Erythroblast (primary cell): ENCODE measurements at regions not wholly inside any gene's neighbourhood (a gene's known extent, or its start where the extent isn't known, plus 50 kb on each side); places are given as distances from the start of the nearest gene placed in this dataset.

Experiments
- DNase-seq, 2 experiments: peaks; one replicate each; lab custom pipeline; 2025; lab: John Stamatoyannopoulos, UW
- GATA1 ChIP-seq: IDR thresholded peaks from 2 replicates; pipeline ENCODE4 v1.6.1; 2011; ENCODE audit warnings: low read depth, mild to moderate bottlenecking, control low read depth, low read length, moderate library complexity
- POLR2A ChIP-seq: IDR thresholded peaks from 2 replicates; pipeline ENCODE4 v1.6.1; 2011; ENCODE audit warnings: mild to moderate bottlenecking, low read length

GRCh38 chr2:56009758-56010458, 86.3 kb upstream of the EFEMP1 start:
- peak in 1 of 2 experiments; percentile 30 for DNase-seq
- no peak for TF ChIP-seq POLR2A
- no peak for TF ChIP-seq GATA1

DNA sequence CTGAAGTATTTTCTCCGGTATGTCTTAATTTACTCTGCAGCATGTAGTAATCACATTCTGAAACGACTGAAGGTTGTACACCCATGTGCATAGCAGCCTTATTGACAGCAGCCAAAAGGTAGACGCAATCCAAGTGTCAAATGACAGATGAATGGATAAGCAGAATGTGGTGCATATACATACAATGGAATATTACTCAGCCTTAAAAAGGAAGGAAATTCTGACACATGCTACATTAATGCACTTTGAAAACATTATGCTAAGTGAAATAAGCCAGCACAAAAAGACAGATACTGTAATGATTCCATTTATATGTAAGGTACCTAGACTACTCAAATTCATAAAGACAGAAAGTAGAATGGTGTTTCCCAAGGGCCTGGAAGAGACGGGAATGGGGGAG, 88.0 kb upstream of the EFEMP1 start:
- no peak for DNase-seq
- no peak for TF ChIP-seq GATA1
- no peak for TF ChIP-seq POLR2A

DNA sequence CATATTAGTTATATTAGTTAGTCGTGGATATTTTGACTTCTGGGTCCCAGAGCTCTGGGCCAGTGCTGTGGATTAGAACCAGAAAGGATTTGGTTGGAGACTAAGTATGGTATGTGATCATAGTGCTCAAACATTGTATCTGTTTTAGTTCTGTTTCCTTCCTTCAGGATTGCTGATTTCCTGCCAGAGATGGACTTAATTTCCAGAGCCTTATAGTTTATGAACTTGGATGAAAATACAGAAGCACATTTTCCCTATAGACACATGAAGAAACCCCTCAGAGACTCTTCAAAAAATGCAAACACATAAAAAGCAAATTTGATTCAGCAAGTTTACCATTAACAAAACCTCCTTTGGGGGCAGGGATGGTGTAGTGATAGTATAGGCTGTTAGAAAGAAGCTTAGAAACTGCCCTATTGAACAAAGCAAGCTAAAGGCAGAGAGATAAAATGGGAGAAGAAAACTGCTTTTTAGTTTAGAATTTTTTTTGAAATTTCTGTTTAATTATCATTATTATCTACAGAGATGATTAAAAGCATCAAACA, 88.7 kb upstream of the EFEMP1 start:
- TF ChIP-seq GATA1, result no peak
- no peak for TF ChIP-seq POLR2A
- DNase-seq, result no peak

- no peak for DNase-seq
- no peak for TF ChIP-seq GATA1
- no peak for TF ChIP-seq POLR2A
These were observed 89.9 kb upstream of the EFEMP1 start for GRCh38 chr2:56013475-56013874.

DNA sequence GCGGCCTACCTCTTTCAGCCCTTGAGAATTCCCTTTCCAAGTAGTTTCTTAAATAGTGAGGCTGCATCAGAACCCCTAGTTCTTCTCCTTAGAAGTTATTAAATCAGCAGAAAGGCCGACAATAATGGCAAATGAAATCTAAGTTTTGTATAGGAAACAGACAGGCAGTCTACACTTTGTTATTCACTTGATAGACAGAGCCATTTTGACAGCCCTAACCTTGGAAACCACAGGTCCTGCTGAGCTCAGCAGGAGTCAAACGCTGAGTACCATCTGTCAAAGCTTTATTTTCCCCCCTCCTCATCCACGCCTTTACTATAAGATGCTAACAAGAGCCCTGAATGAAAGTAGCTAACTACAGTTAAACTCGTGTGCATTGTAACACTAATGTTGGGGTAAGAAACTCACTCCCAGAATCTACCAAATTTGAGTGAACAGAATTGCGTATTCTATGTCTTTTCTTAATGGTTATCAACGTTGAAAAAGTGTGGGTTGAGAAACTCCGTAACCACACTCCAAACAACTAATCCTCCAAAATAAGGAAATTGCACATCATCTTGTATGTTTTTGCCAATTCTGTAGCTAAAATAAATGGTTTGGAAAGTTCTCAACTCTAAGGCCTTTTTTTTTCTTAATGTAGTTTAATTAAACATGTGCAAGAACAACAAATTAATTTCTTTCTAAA, 90.6 kb upstream of the EFEMP1 start:
- TF ChIP-seq GATA1, result no peak
- TF ChIP-seq POLR2A, result no peak
- no peak for DNase-seq

DNA sequence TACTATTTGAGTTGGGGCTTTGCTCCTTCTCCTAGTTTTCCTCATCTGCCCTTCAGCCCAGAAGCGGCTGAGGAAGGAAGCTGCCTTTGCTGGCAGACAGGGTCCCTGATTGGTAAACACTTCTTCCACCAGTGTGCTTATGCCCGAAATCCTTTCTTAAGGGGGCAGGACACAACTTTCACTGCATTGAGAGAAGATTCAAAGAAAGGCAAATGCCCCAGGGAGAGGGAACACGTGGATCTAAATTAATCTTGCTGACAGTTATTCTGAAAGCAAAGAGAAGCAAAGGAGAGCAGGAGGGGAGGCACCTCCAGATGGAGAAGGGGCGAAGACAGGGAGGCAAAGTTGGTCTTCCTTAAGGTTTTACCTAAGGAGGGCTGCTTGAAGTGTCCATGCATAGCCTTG, 92.1 kb upstream of the EFEMP1 start:
- TF ChIP-seq GATA1, result no peak
- no peak for TF ChIP-seq POLR2A
- DNase-seq, result no peak

DNA sequence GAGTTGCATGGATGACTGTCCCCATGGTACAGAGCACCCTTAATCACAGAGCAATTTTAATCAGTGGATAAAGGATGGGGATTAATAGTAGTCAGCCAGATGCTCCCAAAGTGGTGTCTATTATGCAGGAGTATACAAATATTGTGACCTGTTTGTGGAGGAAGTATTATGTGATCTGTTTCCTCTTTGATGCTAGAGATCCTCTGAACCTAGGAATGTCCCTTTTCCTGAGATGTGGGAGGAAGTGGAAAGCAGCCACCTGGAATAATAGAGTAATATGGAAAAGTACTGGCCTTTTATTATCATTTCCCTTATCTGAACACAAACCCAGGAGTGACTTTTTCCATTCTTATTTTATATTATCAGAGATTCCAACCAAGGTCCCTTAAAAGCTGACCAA, 94.2 kb upstream of the EFEMP1 start:
- TF ChIP-seq POLR2A, result no peak
- no peak for TF ChIP-seq GATA1
- no peak for DNase-seq

DNA sequence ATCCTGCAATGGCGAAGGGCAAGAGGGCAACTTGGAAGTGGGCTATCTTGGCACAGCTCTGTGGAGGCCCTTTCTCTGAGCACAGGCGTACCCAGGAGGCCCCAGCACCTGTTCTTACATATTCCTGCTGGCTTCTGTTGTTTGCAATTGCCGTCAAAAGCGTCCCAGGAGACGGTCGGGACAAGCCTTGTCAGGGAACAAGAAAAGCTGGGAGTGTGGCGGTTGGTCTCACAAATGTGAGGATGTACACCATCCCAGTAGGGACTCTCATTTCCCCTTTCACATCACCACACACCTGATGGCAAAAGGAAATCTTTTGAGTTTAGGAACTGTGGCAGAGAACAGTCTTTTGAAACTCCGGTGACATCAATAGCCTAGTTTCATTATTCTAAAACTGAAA, 94.7 kb upstream of the EFEMP1 start:
- DNase-seq, result no peak
- TF ChIP-seq GATA1, result no peak
- no peak for TF ChIP-seq POLR2A

- no peak for DNase-seq
- TF ChIP-seq GATA1 (no peak), POLR2A (no peak)
These were observed 97.5 kb upstream of the EFEMP1 start for GRCh38 chr2:56021136-56021474.

DNA sequence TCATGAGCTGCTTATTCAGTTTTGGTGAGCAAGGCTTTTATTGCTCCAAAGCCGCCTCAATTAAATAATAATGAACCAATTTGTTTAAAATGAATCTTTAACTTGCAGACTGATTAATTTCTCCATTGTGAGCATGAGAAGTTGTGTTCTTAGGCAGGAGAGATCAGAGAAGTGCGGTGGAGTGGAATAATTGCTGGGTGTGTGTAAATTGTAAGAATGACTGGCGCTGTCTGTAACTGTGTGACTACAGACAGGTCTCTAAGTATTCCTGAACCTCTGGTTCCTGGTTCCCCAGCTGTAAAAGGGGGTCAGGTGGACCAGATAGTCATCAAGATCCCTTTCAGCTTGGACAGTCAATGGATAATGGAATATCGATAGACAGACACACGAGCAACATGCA, 98.0 kb upstream of the EFEMP1 start:
- TF ChIP-seq POLR2A (no peak), GATA1 (no peak)
- no peak for DNase-seq

- TF ChIP-seq GATA1, result no peak
- TF ChIP-seq POLR2A, result no peak
- DNase-seq, result no peak
These were observed 102.0 kb upstream of the EFEMP1 start for GRCh38 chr2:56025469-56026193.

DNA sequence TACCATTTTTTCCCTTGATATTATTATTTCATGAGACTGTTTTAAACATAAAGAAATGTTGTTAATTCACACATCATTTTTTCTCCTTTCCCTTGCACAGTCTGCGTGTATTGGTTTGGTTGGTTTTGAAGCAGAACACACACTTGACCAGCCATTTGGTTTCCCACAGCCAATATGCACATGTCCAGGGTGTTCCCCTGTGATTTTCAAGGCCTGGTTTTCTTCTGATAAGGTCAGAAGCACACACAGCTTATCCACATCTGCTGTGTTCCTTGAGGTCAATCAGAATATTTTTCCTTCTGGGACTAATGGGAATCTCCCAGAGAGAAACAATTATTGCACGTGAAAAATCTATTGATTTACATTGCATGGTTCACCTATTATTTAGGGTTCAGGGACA, 103.2 kb upstream of the EFEMP1 start:
- no peak for DNase-seq
- TF ChIP-seq GATA1, result no peak
- TF ChIP-seq POLR2A, result no peak

DNA sequence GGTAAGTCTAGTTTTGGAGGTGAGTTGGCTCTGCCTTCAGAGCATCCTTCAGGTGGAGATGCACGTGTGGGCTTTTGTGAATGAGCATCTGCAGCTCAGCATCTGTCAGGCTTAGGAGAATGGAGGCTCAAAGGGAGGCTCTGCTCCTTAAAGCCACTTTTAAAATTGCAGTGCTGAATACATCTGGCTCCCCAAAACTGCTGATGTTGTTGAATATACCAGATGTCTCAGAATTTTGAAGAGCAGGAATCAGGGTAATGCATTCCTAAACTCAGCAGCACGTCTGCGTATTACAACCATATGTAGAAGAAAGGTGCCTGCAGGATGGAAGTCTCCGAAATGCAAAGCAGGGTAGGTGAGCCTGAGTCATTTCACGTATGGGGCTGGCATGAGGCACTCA, 106.5 kb upstream of the EFEMP1 start:
- no peak for TF ChIP-seq GATA1
- TF ChIP-seq POLR2A, result no peak

GRCh38 chr2:56030901-56031300, 107.3 kb upstream of the EFEMP1 start:
- TF ChIP-seq GATA1, result no peak
- TF ChIP-seq POLR2A, result no peak
- DNase-seq, result no peak

More for the DNA sequence above, 106.5 kb upstream of the EFEMP1 start:
- no peak for DNase-seq

- no peak for TF ChIP-seq GATA1
- no peak for TF ChIP-seq POLR2A
- DNase-seq, result no peak
These were observed 110.7 kb upstream of the EFEMP1 start for GRCh38 chr2:56034258-56034657.
